T-cell (primary cell): ENCODE measurements at regions not wholly inside any gene's neighbourhood (a gene's known extent, or its start where the extent isn't known, plus 50 kb on each side); places are given as distances from the start of the nearest gene placed in this dataset.
A peak's percentile ranks its signal among the peaks of the same experiment; 100 is the strongest.

Experiments
- ATAC-seq, 4 experiments: fragments of 200-7000 bp in 3 of 4; fragments of 150-1000 bp in 1 of 4; cut with Tn5 transposase; replicated peaks in 1 of 4; 1 replicate in 3 of 4; 2 replicates in 1 of 4; pipeline ENCODE4 v1.10.0; 2021; ENCODE audit warnings: moderate library complexity in 3 of 4, mild to moderate bottlenecking in 2 of 4, moderate number of reproducible peaks in 1 of 4
- CTCF ChIA-PET, 2 donors: fragments of 300-600 bp; sonication (Branson Sonifier 250); formaldehyde crosslinking; loops; one replicate each; lab custom pipeline; 2022; ENCODE audit warnings: antibody characterized with exemption in 2 of 2; lab: Charles Lee
- POLR2A ChIA-PET, 2 donors: fragments of 300-600 bp; sonication (Branson Sonifier 250); formaldehyde crosslinking; loops; one replicate each; lab custom pipeline; 2022; ENCODE audit warnings: antibody characterized with exemption in 2 of 2; lab: Charles Lee
- DNase-seq, 35 experiments: peaks; one replicate each; pipeline versions ENCODE4 v3.0.0 to v3.0.0-alpha.2; 2013 to 2023
- H3K27ac ChIP-seq: one replicate; pipeline ENCODE4 v1.5.1; 2013; ENCODE audit warnings: low read length
- H3K27me3 ChIP-seq, 2 experiments: replicated peaks in 1 of 2; 1 replicate in 1 of 2; 2 replicates in 1 of 2; pipeline versions ENCODE4 v1.6.1 to v1.7.0; 2013; ENCODE audit warnings: low read length in 1 of 2, mixed read lengths in 1 of 2; ENCODE audit not compliant: control insufficient read depth in 2 of 2, insufficient read depth in 2 of 2; ENCODE audit errors: extremely low read depth in 1 of 2
- H3K36me3 ChIP-seq, 2 donors: 1 replicate in 1 of 2; 2 replicates in 1 of 2; pipeline versions ENCODE4 v1.6.1 to v1.7.0; 2013; ENCODE audit warnings: low read length in 1 of 2; ENCODE audit not compliant: control insufficient read depth in 2 of 2, insufficient read depth in 1 of 2; ENCODE audit errors: extremely low read depth in 1 of 2
- H3K4me1 ChIP-seq, 2 experiments: 1 replicate in 1 of 2; 2 replicates in 1 of 2; pipeline versions ENCODE4 v1.6.1 to v1.7.0; 2013; ENCODE audit warnings: low read length in 2 of 2, mixed read lengths in 1 of 2; ENCODE audit not compliant: insufficient read depth in 2 of 2, control insufficient read depth in 1 of 2; ENCODE audit errors: extremely low read depth in 1 of 2
- H3K4me3 ChIP-seq, 2 donors: 1 replicate in 1 of 2; 2 replicates in 1 of 2; pipeline versions ENCODE4 v1.5.1 to v1.7.0; 2013; ENCODE audit warnings: mild to moderate bottlenecking in 2 of 2, low read length in 1 of 2, moderate library complexity in 1 of 2; ENCODE audit not compliant: control insufficient read depth in 1 of 2; ENCODE audit errors: extremely low read depth in 1 of 2
- H3K9me3 ChIP-seq: 2 replicates; pipeline ENCODE4 v1.7.0; 2013
- H3K27ac Mint-ChIP-seq, 2 donors: one replicate each; pipeline ENCODE4 v1.8.0; 2020 to 2021; ENCODE audit warnings: mild to moderate bottlenecking in 2 of 2, mixed read lengths in 2 of 2
- H3K27me3 Mint-ChIP-seq, 2 donors: one replicate each; pipeline ENCODE4 v1.8.0; 2021 to 2022; ENCODE audit warnings: mixed read lengths in 2 of 2
- H3K36me3 Mint-ChIP-seq: one replicate; pipeline ENCODE4 v1.8.0; 2021; ENCODE audit warnings: mixed read lengths
- H3K4me1 Mint-ChIP-seq, 3 donors: one replicate each; pipeline ENCODE4 v1.8.0; 2020 to 2022; ENCODE audit warnings: mixed read lengths in 3 of 3, mild to moderate bottlenecking in 1 of 3
- H3K4me3 Mint-ChIP-seq, 3 donors: one replicate each; pipeline ENCODE4 v1.8.0; 2020 to 2022; ENCODE audit warnings: mild to moderate bottlenecking in 3 of 3, mixed read lengths in 3 of 3, moderate library complexity in 3 of 3
- H3K9me3 Mint-ChIP-seq, 3 donors: one replicate each; pipeline ENCODE4 v1.8.0; 2020 to 2022; ENCODE audit warnings: mixed read lengths in 3 of 3
- WGBS: methylation state at CpG from one replicate; pipeline ENCODE4 v1.1.5; 2013; ENCODE audit warnings: missing lambda C conversion rate; ENCODE audit not compliant: insufficient coverage; 5-methylcytosine and 5-hydroxymethylcytosine counted together

DNA sequence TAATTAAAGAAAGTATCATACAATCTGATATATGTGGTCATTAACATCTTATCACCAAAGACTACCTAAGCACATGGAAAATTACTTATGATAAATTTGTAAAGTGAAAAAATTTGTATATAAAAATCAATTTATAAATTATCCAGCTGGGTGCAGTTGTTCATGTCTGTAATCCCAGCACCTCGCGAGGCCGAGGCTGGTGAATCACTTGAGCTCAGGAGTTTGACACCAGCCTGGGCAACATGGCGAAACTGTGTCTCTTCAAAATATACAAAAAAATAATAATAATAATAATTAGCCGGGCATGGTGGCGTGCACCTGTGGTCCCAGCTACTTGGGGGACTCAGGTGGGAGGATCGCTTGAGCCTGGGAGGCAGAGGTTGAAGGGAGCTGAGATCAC lies 82.8 kb upstream of the SYT6 start:
- CTCF ChIA-PET: no interaction called here
- POLR2A ChIA-PET: interaction anchor here in 1 of 2 donors (0.6 kb wide), 1 partner anchor 285 kb away, joined by 22 read pairs; no protein-coding TSS in a partner anchor
- H3K4me3 ChIP-seq: no peak overlapping the region
- no peaks in the 10 kb centered on the region for H3K9me3 ChIP-seq
- ATAC-seq (no peak), DNase-seq (no peak)
- Mint-ChIP-seq H3K27me3 (no peaks in the 10 kb centered on the region), H3K27ac (no peak overlapping the region), H3K36me3 (no peaks in the 10 kb centered on the region), H3K4me1 (peaks cover 7 to 13% (median 12%) of the 10 kb centered on the region in 3 donors), H3K4me3 (no peak overlapping the region), H3K9me3 (peaks cover 0 to 7% (median 6%) of the 10 kb centered on the region in 3 donors)
- peaks cover 0 to 7% of the 10 kb centered on the region in 2 experiments for H3K27me3 ChIP-seq
- no peaks in the 10 kb centered on the region for H3K4me1 ChIP-seq
- no peak overlapping the region for H3K27ac ChIP-seq
- WGBS: no CpG with 5 or more reads among the region's 7 CpGs
- no peaks in the 10 kb centered on the region for H3K36me3 ChIP-seq

DNA sequence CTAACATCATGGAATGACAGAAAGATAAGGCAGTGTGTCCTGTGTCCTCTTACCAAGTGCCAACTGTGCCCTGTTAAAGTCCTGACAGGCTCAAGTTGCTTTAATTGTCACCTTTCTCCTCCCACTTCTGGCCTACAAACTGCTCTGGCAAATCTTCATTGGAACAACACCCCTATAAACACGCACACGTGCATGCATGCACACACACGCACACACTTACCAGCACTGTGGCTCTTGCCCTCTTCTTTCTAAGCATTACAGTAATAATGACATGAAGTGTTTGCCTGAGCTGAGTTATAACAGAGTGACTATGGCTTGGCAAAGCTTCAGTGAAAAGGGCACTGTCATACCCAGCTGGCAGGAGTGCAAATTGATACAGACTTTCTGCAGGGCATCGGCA lies 82.3 kb upstream of the SYT6 start:
- CTCF ChIA-PET: no interaction called here
- H3K4me3 ChIP-seq: no peak overlapping the region
- H3K27me3 ChIP-seq: peaks cover 0 to 7% of the 10 kb centered on the region in 2 experiments
- H3K27ac Mint-ChIP-seq: no peak overlapping the region
- WGBS: no CpG with 5 or more reads among the region's 4 CpGs
- DNase-seq: no peak
- H3K4me1 Mint-ChIP-seq: peaks cover 7 to 13% (median 12%) of the 10 kb centered on the region in 3 donors
- H3K9me3 ChIP-seq: no peaks in the 10 kb centered on the region
- no peak overlapping the region for H3K4me3 Mint-ChIP-seq
- no peaks in the 10 kb centered on the region for H3K36me3 ChIP-seq
- POLR2A ChIA-PET: no interaction called here
- ATAC-seq: no peak
- peaks cover 0 to 4% (median 4%) of the 10 kb centered on the region in 3 donors for H3K9me3 Mint-ChIP-seq
- H3K27me3 Mint-ChIP-seq: no peaks in the 10 kb centered on the region
- H3K36me3 Mint-ChIP-seq: no peaks in the 10 kb centered on the region
- H3K27ac ChIP-seq: no peak overlapping the region
- H3K4me1 ChIP-seq: no peaks in the 10 kb centered on the region

DNA sequence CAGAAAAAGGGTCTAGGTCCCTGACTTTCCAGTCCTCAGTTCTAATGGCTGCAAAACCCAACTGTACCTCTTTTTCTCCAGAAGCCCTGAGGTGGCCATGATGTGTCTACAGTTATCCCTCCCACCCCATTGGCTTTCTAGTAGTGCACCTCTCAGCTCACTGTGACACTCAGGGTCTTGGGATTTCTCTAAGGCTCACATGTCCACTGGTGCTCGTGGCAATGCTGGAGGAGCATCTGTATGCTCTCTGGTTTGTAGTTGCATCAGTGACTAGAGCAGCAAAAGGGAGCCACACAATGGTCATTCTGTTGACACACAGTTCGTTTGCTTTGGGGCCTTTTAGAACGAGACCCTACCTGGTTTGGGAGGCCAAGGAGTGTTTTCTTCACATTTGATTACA lies 81.6 kb upstream of the SYT6 start:
- CTCF ChIA-PET: interaction anchor here in 1 of 2 donors (1.1 kb wide), 1 partner anchor 111 kb away, joined by 3 read pairs; no protein-coding TSS in a partner anchor
- Histone ChIP-seq H3K27ac (no peak overlapping the region), H3K4me3 (no peak overlapping the region), H3K4me1 (no peaks in the 10 kb centered on the region), H3K9me3 (no peaks in the 10 kb centered on the region), H3K27me3 (peaks cover 0 to 7% of the 10 kb centered on the region in 2 experiments), H3K36me3 (no peaks in the 10 kb centered on the region)
- H3K36me3 Mint-ChIP-seq: no peaks in the 10 kb centered on the region
- WGBS: 56% methylated on average over 1 of the region's 3 CpGs
- H3K4me1 Mint-ChIP-seq: peaks cover 7 to 13% (median 12%) of the 10 kb centered on the region in 3 donors
- no peak overlapping the region for H3K27ac Mint-ChIP-seq
- H3K9me3 Mint-ChIP-seq: no peaks in the 10 kb centered on the region
- no peak for DNase-seq
- POLR2A ChIA-PET: no interaction called here
- H3K4me3 Mint-ChIP-seq: no peak overlapping the region
- no peaks in the 10 kb centered on the region for H3K27me3 Mint-ChIP-seq
- ATAC-seq: no peak

DNA sequence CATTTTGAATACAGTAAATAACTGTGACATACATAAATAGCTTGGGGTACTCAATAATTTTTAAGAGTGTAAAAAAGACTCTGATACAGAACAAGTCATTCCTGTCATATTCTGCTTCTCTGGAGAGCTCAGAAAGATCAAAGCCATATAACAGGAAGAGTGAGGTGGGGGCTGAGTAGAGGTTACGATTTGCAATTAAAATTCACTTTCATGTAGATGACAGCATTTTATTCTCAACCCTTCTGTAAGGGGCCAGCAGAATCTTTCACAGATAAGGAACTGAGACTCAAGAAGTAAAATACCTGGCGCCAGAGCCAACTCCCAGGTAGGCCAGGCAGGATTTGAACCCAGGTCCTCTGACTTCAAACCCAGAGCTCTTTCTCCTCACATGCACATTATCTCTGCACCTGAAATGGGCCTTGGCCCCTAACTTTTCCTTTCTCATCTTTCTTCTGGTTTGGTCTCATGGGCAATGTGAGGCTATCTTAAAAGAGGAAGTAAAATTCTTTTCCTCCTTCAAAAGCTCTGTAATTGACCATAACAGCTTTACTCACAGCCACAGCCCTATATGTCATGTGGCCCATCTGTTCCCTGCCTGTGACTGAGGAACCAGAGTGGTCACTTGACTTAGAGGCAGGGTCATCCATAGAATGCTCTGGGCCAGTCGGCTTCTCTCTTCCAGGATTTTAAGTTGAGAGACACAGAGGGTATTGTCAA lies 80.9 kb upstream of the SYT6 start:
- no peak overlapping the region for H3K4me3 Mint-ChIP-seq
- H3K4me1 ChIP-seq: no peaks in the 10 kb centered on the region

DNA sequence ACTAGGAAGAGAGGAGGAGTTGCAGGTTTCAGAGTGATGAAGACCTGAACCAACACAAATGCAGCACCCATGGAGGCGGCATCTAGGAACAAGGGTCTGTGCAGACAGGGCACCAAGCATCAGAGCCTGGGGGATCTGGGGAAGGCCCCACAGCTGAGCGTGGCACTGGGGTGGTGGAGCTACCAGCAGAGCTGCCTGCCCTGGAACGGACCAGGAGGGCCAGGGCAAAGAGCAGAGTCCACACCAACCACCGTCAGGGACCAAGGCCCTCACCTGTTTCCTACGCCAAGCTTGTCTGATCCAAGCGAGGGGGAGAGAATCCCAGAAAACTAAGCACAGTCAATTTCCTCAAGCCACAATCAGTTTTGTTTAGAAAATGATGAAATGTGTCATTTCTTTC lies 79.0 kb upstream of the SYT6 start:
- no peak overlapping the region for H3K27ac ChIP-seq
- WGBS: 0% methylated on average over 1 of the region's 6 CpGs
- ChIA-PET POLR2A (no interaction called here), CTCF (no interaction called here)
- Mint-ChIP-seq H3K9me3 (no peaks in the 10 kb centered on the region), H3K27ac (no peak overlapping the region), H3K4me1 (peaks cover 7 to 13% (median 12%) of the 10 kb centered on the region in 3 donors), H3K4me3 (no peak overlapping the region), H3K27me3 (peaks cover 0 to 2% of the 10 kb centered on the region in 2 donors), H3K36me3 (no peaks in the 10 kb centered on the region)
- no peak for ATAC-seq
- no peaks in the 10 kb centered on the region for H3K36me3 ChIP-seq
- DNase-seq: no peak
- no peaks in the 10 kb centered on the region for H3K9me3 ChIP-seq
- no peaks in the 10 kb centered on the region for H3K4me1 ChIP-seq
- H3K4me3 ChIP-seq: no peak overlapping the region
- H3K27me3 ChIP-seq: no peaks in the 10 kb centered on the region

More for the DNA sequence above, 80.9 kb upstream of the SYT6 start:
- Mint-ChIP-seq H3K36me3 (no peaks in the 10 kb centered on the region), H3K27ac (no peak overlapping the region), H3K9me3 (no peaks in the 10 kb centered on the region), H3K4me1 (peaks cover 7 to 13% (median 12%) of the 10 kb centered on the region in 3 donors), H3K27me3 (no peaks in the 10 kb centered on the region)
- no peak overlapping the region for H3K4me3 ChIP-seq
- no peaks in the 10 kb centered on the region for H3K36me3 ChIP-seq
- DNase-seq (peak in 1 of 35 experiments; percentile 7), ATAC-seq (peak in 1 of 4 experiments; percentile 56)
- H3K27me3 ChIP-seq: peaks cover 0 to 2% of the 10 kb centered on the region in 2 experiments
- H3K27ac ChIP-seq: no peak overlapping the region
- CTCF ChIA-PET: interaction anchor here in 1 of 2 donors (1.1 to 1.6 kb wide), 2 partner anchors 48 to 112 kb away, joined by 3 read pairs; no protein-coding TSS in a partner anchor
- POLR2A ChIA-PET: no interaction called here
- H3K9me3 ChIP-seq: no peaks in the 10 kb centered on the region
- WGBS: 58% methylated on average over 2 of the region's 3 CpGs

DNA sequence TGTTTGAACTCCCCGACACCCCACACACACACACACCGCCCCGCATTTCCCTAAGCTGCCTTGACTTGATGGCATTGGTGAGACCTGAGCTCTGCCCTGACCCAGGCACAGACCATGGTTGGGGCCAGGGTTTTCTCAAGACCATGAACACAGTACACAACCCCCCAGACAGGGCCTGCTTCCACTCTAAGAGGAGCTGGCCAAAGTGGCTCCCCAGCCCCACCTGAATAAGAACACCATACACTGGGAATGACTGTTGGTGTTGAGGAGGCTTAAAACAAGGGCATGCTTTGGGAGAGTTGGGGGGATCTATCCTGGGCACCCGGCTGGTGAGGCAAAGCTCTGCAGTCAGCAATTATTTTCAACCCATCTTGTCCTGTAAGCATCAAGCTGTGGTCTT lies 77.6 kb upstream of the SYT6 start:
- no peak overlapping the region for H3K27ac ChIP-seq
- ChIA-PET POLR2A (no interaction called here), CTCF (no interaction called here)
- H3K4me3 ChIP-seq: no peak overlapping the region
- Mint-ChIP-seq H3K4me3 (no peak overlapping the region), H3K9me3 (no peaks in the 10 kb centered on the region), H3K27me3 (peaks cover 0 to 2% of the 10 kb centered on the region in 2 donors), H3K4me1 (peaks cover 7 to 13% (median 12%) of the 10 kb centered on the region in 3 donors), H3K27ac (no peak overlapping the region), H3K36me3 (no peaks in the 10 kb centered on the region)
- H3K4me1 ChIP-seq: no peaks in the 10 kb centered on the region
- WGBS: 70% methylated on average over 2 of the region's 4 CpGs
- ATAC-seq (no peak), DNase-seq (no peak)
- H3K27me3 ChIP-seq: peaks cover 0 to 2% of the 10 kb centered on the region in 2 experiments
- no peaks in the 10 kb centered on the region for H3K9me3 ChIP-seq
- H3K36me3 ChIP-seq: no peaks in the 10 kb centered on the region
